ENCODE measurements at regions not wholly inside any gene's neighbourhood (a gene's known extent, or its start where the extent isn't known, plus 50 kb on each side); places are given as distances from the start of the nearest gene placed in this dataset.

- TF ChIP-seq PATZ1 (CRISPR knock-in tag; IDR thresholded peaks at IDR 0.05; ENCODE audit: borderline replicate concordance) (no peak), ZFP30 (CRISPR knock-in tag; IDR thresholded peaks at IDR 0.05) (no peak), POU6F1 (CRISPR knock-in tag; IDR thresholded peaks at IDR 0.05; ENCODE audit: borderline replicate concordance, low read depth) (no peak), TOX (CRISPR knock-in tag; IDR thresholded peaks at IDR 0.05; ENCODE audit: borderline replicate concordance) (no peak)
Measured at GRCh38 chr6:74851596-74851995, 354.3 kb downstream of the COL12A1 start (continued).

- ATAC-seq: no peak
- no peak for TF ChIP-seq GLIS3 (CRISPR knock-in tag; IDR thresholded peaks at IDR 0.05)
Measured at GRCh38 chr6:74840953-74841352, 364.9 kb downstream of the COL12A1 start.

GRCh38 chr6:74834967-74835366, 370.9 kb downstream of the COL12A1 start:
- no peak for TF ChIP-seq ZFP30 (CRISPR knock-in tag; IDR thresholded peaks at IDR 0.05)
- TF ChIP-seq ZNF565 (CRISPR knock-in tag; conservative IDR thresholded peaks at IDR 0.05; ENCODE audit: low read depth): no peak
- no peak for TF ChIP-seq BACH2 (CRISPR knock-in tag; IDR thresholded peaks at IDR 0.05; ENCODE audit: borderline replicate concordance)
- no peak for TF ChIP-seq OSR1 (CRISPR knock-in tag; IDR thresholded peaks at IDR 0.05)
- TF ChIP-seq ESRRG (CRISPR knock-in tag; IDR thresholded peaks at IDR 0.05): no peak
- no peak for TF ChIP-seq SNAI2 (CRISPR knock-in tag; IDR thresholded peaks at IDR 0.05)
- no peak for TF ChIP-seq ARNTL (CRISPR knock-in tag; IDR thresholded peaks at IDR 0.05; ENCODE audit: borderline replicate concordance, low read depth)
- no peak for TF ChIP-seq TSHZ2 (CRISPR knock-in tag; IDR thresholded peaks at IDR 0.05)
- no peak for ATAC-seq

GRCh38 chr6:74826263-74826662, 379.6 kb downstream of the COL12A1 start:
- no peak for ATAC-seq
- no peak for TF ChIP-seq ZNF565 (CRISPR knock-in tag; conservative IDR thresholded peaks at IDR 0.05; ENCODE audit: low read depth)
- no peak for TF ChIP-seq TSHZ2 (CRISPR knock-in tag; IDR thresholded peaks at IDR 0.05)
- TF ChIP-seq POU6F1 (CRISPR knock-in tag; IDR thresholded peaks at IDR 0.05; ENCODE audit: borderline replicate concordance, low read depth): no peak
- TF ChIP-seq TCF4 (CRISPR knock-in tag; IDR thresholded peaks at IDR 0.05; ENCODE audit: borderline replicate concordance): no peak
- TF ChIP-seq ZNF8 (CRISPR knock-in tag; IDR thresholded peaks at IDR 0.05): no peak
- TF ChIP-seq CSDC2 (CRISPR knock-in tag; IDR thresholded peaks at IDR 0.05): no peak
- TF ChIP-seq PATZ1 (CRISPR knock-in tag; IDR thresholded peaks at IDR 0.05; ENCODE audit: borderline replicate concordance): no peak
- TF ChIP-seq OSR1 (CRISPR knock-in tag; IDR thresholded peaks at IDR 0.05): no peak
- TF ChIP-seq ARNTL (CRISPR knock-in tag; IDR thresholded peaks at IDR 0.05; ENCODE audit: borderline replicate concordance, low read depth): no peak
- no peak for TF ChIP-seq RARB (CRISPR knock-in tag; IDR thresholded peaks at IDR 0.05)
- no peak for TF ChIP-seq ZFP30 (CRISPR knock-in tag; IDR thresholded peaks at IDR 0.05)
- no peak for TF ChIP-seq SNAI2 (CRISPR knock-in tag; IDR thresholded peaks at IDR 0.05)
- TF ChIP-seq TOX (CRISPR knock-in tag; IDR thresholded peaks at IDR 0.05; ENCODE audit: borderline replicate concordance): no peak
- TF ChIP-seq ISL1 (CRISPR knock-in tag; IDR thresholded peaks at IDR 0.05): no peak
- TF ChIP-seq PPARA (CRISPR knock-in tag; IDR thresholded peaks at IDR 0.05; ENCODE audit: borderline replicate concordance): no peak
- no peak for TF ChIP-seq GLIS3 (CRISPR knock-in tag; IDR thresholded peaks at IDR 0.05)
- TF ChIP-seq ESRRG (CRISPR knock-in tag; IDR thresholded peaks at IDR 0.05): no peak

Data from SK-N-SH treated with all-trans-retinoic acid at 6 μM for 48 hours (cell line).